DND-41 (cell line): ENCODE measurements at regions not wholly inside any gene's neighbourhood (a gene's known extent, or its start where the extent isn't known, plus 50 kb on each side); places are given as distances from the start of the nearest gene placed in this dataset.

Experiments
- CTCF ChIP-seq: IDR thresholded peaks from 2 replicates; pipeline ENCODE4 v1.5.1; 2012; ENCODE audit warnings: borderline replicate concordance, low read length, moderate library complexity, mild to moderate bottlenecking; ENCODE audit not compliant: poor library complexity, severe bottlenecking; ENCODE audit errors: extremely low read depth
- EZH2 ChIP-seq: IDR thresholded peaks from 3 replicates; pipeline ENCODE4 v1.6.1; 2012; ENCODE audit warnings: borderline replicate concordance, low read depth, mild to moderate bottlenecking, moderate library complexity, low read length, inconsistent platforms; ENCODE audit not compliant: severe bottlenecking

- no peak for TF ChIP-seq CTCF
- no peak for TF ChIP-seq EZH2
These were observed 181.7 kb upstream of the AGTR2 start for GRCh38 chrX:115988825-115989224.
